ENCODE measurements at regions not wholly inside any gene's neighbourhood (a gene's known extent, or its start where the extent isn't known, plus 50 kb on each side); places are given as distances from the start of the nearest gene placed in this dataset.

DNA sequence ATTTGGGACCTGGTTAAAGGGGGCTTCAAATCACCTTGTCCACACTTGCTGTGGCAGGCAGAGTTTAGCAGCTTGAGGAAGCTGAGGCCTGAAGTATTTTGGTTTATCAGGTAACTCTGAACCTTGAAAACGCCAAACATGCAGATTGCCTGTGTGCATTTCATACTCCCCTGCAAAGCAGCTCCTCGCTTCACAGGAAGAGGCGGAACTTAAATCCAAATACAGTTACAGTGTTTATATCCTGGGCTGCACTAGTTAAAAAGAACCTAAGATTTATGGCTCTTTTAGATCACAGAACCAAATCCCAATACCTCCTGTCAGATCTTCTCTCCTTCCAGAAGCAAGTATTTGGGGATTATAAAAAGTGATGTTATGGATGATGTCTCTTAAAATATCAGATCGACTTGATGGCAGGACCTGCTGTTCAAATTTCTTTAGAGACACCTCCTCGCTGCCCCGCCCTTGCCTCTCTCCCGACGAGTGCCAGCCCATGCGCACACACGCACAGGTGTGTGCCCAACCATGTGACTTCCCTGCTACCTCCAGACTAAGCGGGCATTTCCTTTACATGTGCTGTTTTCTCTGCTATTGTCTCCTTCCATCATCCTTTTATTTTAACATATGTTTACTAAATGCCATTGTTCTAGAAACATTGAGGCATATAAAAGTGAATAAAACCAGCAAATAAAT lies 224.6 kb upstream of the FOXQ1 start:
- no peak for DNase-seq (ENCODE audit: low read depth)

GRCh38 chr6:1086446-1087153 lies 225.3 kb upstream of the FOXQ1 start:
- DNase-seq (ENCODE audit: low read depth), result no peak

- DNase-seq (ENCODE audit: low read depth), result no peak
Measured at GRCh38 chr6:1082285-1082935, 229.5 kb upstream of the FOXQ1 start.

DNA sequence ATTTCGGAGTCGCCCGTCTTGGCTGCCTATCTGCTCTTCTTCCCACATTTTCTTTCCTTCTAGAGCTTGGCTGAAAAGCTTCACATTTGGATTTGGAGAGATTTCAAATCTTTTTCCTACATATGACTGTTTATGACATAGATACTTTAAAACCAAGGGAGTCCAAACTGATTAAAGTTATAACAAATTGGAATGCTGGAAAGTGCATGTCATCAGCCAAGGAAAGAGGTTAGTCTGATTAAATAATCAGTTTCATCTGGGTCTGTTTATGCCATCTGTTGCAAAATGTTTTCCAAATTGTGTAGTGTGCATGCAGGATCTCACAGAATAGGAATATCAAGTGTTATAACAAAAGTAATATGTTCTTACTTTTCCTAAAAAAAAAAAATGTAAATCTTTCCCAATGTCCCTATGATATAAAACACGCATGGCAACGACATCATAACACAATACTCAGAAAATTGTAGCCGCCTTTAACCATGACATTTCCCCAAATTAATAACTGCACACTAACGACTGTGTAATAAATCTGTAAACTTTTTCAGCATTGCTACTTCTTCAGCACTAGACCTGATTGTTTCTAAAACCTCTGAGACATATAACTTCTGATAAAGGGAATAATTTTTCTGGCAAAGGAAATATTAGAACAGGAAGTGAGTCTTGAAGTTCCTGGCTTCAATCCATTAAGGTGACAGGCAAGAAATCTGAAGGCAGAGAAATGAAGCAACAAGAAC lies 230.2 kb upstream of the FOXQ1 start:
- DNase-seq (ENCODE audit: low read depth), result no peak

- no peak for DNase-seq (ENCODE audit: low read depth)
Measured at GRCh38 chr6:1080453-1081337, 231.2 kb upstream of the FOXQ1 start.

- no peak for DNase-seq (ENCODE audit: low read depth)
Measured at GRCh38 chr6:1079525-1079924, 232.4 kb upstream of the FOXQ1 start.

DNA sequence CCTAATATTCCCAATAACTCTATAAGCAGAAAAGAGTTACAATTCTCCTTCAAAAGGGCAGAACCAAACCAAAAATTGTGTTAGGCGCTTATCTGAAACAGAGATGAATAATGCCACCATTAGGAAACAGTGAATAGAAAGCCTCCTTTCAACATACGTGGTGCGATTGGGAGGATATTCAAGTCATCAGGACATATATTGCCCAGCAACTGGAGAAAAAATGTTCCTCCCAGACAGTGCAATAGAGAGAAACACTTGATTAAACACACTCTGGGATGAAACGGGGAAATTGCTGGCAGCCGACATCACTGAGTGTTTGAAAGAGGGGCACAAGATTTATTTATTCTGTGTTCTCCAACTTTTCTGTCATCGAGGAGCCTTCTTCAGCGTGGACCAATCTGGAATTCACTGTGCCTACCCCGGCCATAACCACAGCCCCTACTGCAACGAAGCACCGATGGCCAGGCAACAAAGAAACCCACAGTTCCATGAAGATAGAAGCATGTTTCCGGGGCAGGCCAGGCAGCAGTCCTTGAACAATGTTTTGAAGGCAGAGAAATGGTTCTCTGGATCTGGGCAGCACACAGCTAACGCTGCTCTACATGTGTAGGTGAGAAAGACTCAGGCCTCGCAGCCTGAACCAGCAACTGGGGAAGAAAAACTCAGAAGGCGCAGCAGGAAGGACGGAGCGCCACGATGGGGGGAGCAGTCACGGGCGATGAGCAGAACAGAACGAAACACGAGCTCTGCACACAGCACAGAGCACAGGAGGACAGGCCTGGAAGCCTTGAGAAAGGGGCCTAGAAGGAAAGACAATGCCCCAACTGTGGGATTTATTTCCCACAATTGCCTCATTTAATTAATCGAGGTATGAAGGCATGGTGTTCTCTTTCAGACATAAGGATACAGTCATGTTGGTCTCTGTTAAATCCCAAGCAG lies 234.2 kb upstream of the FOXQ1 start:
- DNase-seq (ENCODE audit: low read depth), result no peak

DNA sequence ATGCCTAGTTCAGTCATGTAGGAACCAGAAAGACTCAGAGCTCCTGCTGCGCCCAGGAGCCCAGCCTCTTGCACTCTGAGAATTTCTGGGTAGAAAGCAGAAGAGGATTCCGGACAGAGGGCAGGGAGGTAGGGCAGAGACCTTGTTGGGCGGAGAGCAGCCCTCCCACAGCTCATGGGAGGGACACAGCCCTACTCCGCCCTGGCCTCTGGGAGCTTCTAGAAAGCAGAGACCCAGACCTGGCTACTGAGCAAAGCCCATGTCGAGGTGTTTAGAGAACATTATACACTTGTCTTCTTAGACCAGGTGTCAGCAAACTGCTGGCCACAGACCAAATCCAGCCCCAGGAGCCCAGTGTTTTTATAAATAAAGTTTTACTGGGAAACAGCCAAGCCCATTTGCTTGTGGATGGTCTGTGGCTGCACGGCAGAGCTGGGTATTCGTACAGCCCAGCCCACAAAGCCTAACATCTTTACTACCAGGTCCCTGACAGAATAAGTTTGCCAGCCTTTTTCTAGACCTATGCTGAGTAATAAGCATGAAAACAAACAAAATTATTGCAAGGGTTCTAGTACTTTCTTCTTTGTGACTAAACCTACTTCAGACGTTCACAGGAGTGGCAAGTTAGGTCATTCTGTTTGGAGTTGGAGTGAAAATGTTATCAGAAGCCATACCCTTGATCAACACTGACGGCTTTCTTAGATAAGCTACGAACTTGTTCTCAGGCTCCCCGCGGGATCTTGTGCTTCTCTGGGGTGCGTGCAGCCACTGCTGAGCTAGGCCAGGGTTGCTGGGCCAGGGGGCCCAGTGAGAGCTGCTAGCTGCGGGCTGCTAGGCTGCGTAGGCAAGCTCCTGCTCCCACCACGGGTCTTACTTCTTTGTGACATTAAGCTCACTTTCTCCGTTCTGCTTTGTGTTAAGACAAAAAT lies 235.1 kb upstream of the FOXQ1 start:
- no peak for DNase-seq (ENCODE audit: low read depth)

DNA sequence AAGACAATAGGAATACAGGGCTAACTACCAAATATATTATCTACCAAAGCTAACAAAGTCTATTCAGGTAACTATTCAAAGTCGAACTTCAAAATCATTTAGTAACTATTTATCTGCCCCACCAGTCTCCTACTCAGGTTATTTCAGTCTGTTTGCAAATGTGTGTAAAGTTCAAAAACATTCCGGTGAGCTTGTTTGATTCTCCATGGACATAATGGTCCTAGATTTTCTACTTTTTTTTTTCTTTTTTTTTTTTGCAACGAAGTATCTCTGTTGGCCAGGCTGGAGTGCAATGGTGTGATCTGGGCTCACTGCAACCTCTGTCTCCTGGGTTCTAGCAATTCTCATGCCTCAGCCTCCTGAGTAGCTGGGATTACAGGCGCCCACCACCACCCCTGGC lies 236.0 kb upstream of the FOXQ1 start:
- DNase-seq (ENCODE audit: low read depth), result no peak

GRCh38 chr6:1075444-1075843 lies 236.5 kb upstream of the FOXQ1 start:
- no peak for DNase-seq (ENCODE audit: low read depth)

- DNase-seq (ENCODE audit: low read depth), result no peak
Measured at GRCh38 chr6:1070085-1070521, 241.8 kb upstream of the FOXQ1 start.

- no peak for DNase-seq (ENCODE audit: low read depth)
Measured at GRCh38 chr6:1068905-1069304, 243.0 kb upstream of the FOXQ1 start.

DNA sequence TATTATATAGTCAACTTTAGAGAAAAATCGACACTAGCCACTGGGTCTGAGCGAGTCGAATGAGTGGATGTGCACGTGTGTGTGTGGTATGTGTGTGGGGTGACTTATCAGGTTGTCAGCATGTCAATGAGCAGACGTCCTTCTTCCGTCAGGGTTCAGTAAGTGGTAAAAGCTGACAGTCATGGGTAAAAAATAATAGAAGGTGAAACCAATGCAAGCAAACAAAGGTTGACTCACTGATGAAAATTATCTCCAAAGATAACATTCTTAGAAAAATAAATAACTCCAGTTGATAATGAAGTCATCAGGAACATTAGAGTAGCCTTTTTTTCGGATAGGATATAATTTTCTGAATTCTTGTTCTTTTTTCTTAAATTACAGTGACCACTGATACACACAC lies 243.8 kb upstream of the FOXQ1 start:
- DNase-seq (ENCODE audit: low read depth), result no peak

GRCh38 chr6:1067346-1067745 lies 244.6 kb upstream of the FOXQ1 start:
- no peak for DNase-seq (ENCODE audit: low read depth)

DNA sequence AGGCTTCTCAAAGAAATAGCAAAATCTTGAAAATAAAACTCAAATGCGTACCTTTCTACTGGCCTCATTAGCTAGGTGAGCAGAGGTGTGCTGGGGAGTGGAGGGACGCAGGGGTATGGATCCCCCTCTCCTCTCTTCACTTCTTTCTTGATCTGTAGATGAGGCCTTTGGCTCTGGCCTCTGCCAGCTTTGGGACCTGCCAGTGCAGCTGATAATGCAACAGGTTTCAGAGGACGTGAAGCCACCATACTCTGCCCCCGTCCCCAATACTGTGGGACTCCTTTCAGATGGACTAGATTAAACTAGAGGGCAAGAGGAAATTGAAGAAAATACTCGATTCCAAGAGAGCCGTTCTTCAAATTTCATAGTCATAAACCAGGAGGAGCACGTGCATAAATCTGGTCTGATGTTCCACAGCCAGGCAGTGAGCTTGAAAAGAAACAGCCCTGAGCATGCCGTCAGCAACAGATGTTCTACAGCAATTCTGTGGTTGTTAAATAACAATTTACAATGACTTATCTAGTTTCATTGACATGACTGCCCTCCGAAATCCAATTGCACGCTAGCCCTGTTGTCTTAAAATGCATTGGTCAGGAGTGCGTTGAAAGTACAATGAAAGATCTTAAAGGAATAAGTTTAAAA lies 245.3 kb upstream of the FOXQ1 start:
- DNase-seq (ENCODE audit: low read depth), result no peak

DNA sequence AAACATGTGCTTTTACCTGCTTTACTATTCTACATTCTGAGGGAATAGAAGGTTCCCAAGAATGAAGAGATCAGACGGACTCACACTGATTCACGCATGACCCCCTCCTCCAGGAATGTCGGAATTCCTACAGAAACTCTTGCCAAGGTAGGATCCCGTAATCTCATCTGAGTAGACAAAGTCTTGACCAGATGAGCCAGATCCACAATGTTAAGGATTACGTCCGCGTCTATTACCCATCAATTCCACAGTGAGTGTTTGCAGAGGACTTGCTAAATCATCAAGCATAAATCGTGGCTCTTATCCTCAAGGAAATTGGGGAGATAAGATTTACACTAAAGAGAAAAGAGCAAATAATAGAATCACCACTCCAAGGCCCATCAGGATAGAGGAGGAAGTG lies 245.9 kb upstream of the FOXQ1 start:
- no peak for DNase-seq (ENCODE audit: low read depth)

GRCh38 chr6:1063671-1064355 lies 248.1 kb upstream of the FOXQ1 start:
- DNase-seq (ENCODE audit: low read depth), result no peak
